H1 (cell line): ENCODE measurements at regions not wholly inside any gene's neighbourhood (a gene's known extent, or its start where the extent isn't known, plus 50 kb on each side); places are given as distances from the start of the nearest gene placed in this dataset.

ENCODE experiments used
- CTCF ChIA-PET: fragments of 300-600 bp; sonication (Branson Sonifier 250); formaldehyde crosslinking; loops from one replicate; lab custom pipeline; 2021; ENCODE audit not compliant: partially characterized antibody; lab: Charles Lee
- POLR2A ChIA-PET: fragments of 300-600 bp; sonication (Branson Sonifier 250); formaldehyde crosslinking; loops from one replicate; lab custom pipeline; 2021; ENCODE audit warnings: inconsistent platforms; ENCODE audit not compliant: partially characterized antibody; lab: Charles Lee
- DNase-seq, 2 experiments: peaks; one replicate each; pipeline versions ENCODE4 v3.0.0 to v3.0.0-alpha.2; 2010 to 2022; ENCODE audit warnings: low spot score in 2 of 2, low read depth in 1 of 2, mixed read lengths in 1 of 2
- FAIRE-seq: peaks from 2 replicates; lab custom pipeline; 2011; peaks lifted over from hg19 to GRCh38; lab: Jason Lieb, UNC
- H2AFZ ChIP-seq: 2 replicates; pipeline ENCODE4 v1.8.1; 2012; ENCODE audit warnings: low read length, inconsistent platforms
- H2AK5ac ChIP-seq: 2 replicates; pipeline ENCODE4 v1.6.1; 2013; ENCODE audit warnings: low read depth, low read length
- H2BK120ac ChIP-seq: replicated peaks from 2 replicates; pipeline ENCODE3; 2013; ENCODE audit warnings: low read depth, low read length, inconsistent platforms
- H2BK12ac ChIP-seq: 2 replicates; pipeline ENCODE4 v1.6.1; 2013; ENCODE audit warnings: low read depth, low read length
- H2BK15ac ChIP-seq: 2 replicates; pipeline ENCODE4 v1.6.1; 2013; ENCODE audit warnings: low read length
- H2BK20ac ChIP-seq: 2 replicates; pipeline ENCODE4 v1.6.1; 2013; ENCODE audit warnings: low read length
- H2BK5ac ChIP-seq: 2 replicates; pipeline ENCODE4 v1.6.1; 2013; ENCODE audit warnings: low read depth, low read length
- H3K14ac ChIP-seq: 2 replicates; pipeline ENCODE4 v1.6.1; 2013; ENCODE audit warnings: inconsistent platforms; ENCODE audit not compliant: insufficient read length
- H3K18ac ChIP-seq: 2 replicates; pipeline ENCODE4 v1.6.1; 2013; ENCODE audit warnings: low read length; ENCODE audit errors: extremely low read depth
- H3K23ac ChIP-seq: 2 replicates; pipeline ENCODE4 v1.6.1; 2013; ENCODE audit warnings: inconsistent platforms; ENCODE audit not compliant: insufficient read length
- H3K23me2 ChIP-seq: 2 replicates; pipeline ENCODE4 v1.6.1; 2013; ENCODE audit warnings: low read depth, low read length
- H3K27ac ChIP-seq: 2 replicates; pipeline ENCODE4 v1.6.1; 2011; ENCODE audit warnings: low read depth, low read length, inconsistent platforms
- H3K27me3 ChIP-seq, 4 experiments: replicated peaks in 1 of 4; 1 replicate in 1 of 4; 2 replicates in 3 of 4; pipeline versions ENCODE4 v1.6.1 to v1.8.1; 2011 to 2013; ENCODE audit warnings: low read length in 3 of 4, mild to moderate bottlenecking in 3 of 4, inconsistent platforms in 2 of 4, mixed read lengths in 2 of 4, moderate library complexity in 1 of 4; ENCODE audit not compliant: control insufficient read depth in 3 of 4, insufficient read depth in 3 of 4; ENCODE audit errors: extremely low read depth in 1 of 4
- H3K36me3 ChIP-seq, 4 experiments: 2 replicates each; pipeline versions ENCODE4 v1.6.1 to v1.8.1; 2011 to 2013; ENCODE audit warnings: mild to moderate bottlenecking in 4 of 4, low read length in 3 of 4, moderate library complexity in 2 of 4, control low read depth in 1 of 4, inconsistent platforms in 1 of 4; ENCODE audit not compliant: insufficient read depth in 4 of 4, control insufficient read depth in 2 of 4
- H3K4ac ChIP-seq: replicated peaks from 2 replicates; pipeline ENCODE3; 2013; ENCODE audit warnings: low read length, low read depth, mixed read lengths, inconsistent platforms; ENCODE audit not compliant: insufficient read length
- H3K4me1 ChIP-seq, 4 experiments: replicated peaks in 1 of 4; 1 replicate in 1 of 4; 2 replicates in 3 of 4; pipeline versions ENCODE4 v1.6.1 to v1.8.1; 2011 to 2013; ENCODE audit warnings: low read length in 3 of 4, inconsistent platforms in 2 of 4, mixed read lengths in 1 of 4; ENCODE audit not compliant: insufficient read depth in 4 of 4, control insufficient read depth in 3 of 4
- H3K4me2 ChIP-seq, 2 experiments: 2 replicates each; pipeline versions ENCODE4 v1.6.1 to v1.8.1; 2011 to 2013; ENCODE audit warnings: low read depth in 2 of 2, low read length in 2 of 2, control low read depth in 1 of 2, inconsistent platforms in 1 of 2, mild to moderate bottlenecking in 1 of 2; ENCODE audit not compliant: insufficient read depth in 1 of 2
- H3K4me3 ChIP-seq, 4 experiments: fragments of 200-600, 300-600 bp in 1 of 4; sonication (generic), shearing (Covaris generic), sonication (Bioruptor Twin) in 1 of 4; 2 replicates each; pipeline versions ENCODE4 v1.5.1 to v1.8.1; 2011 to 2016; ENCODE audit warnings: low read length in 4 of 4, low read depth in 3 of 4, control low read depth in 2 of 4, inconsistent platforms in 2 of 4, mild to moderate bottlenecking in 2 of 4, mixed read lengths in 1 of 4, moderate library complexity in 1 of 4; ENCODE audit not compliant: insufficient read depth in 2 of 4; ENCODE audit errors: extremely low read depth in 1 of 4
- H3K56ac ChIP-seq: replicated peaks from 2 replicates; pipeline ENCODE3; 2013; ENCODE audit warnings: low read depth, mild to moderate bottlenecking, mixed read lengths, low read length, inconsistent platforms; ENCODE audit not compliant: insufficient read length
- H3K79me1 ChIP-seq: 2 replicates; pipeline ENCODE4 v1.6.1; 2013; ENCODE audit warnings: low read depth, low read length, control low read depth
- H3K79me2 ChIP-seq, 2 experiments: 2 replicates each; pipeline versions ENCODE4 v1.6.1 to v1.8.1; 2012 to 2013; ENCODE audit warnings: low read length in 2 of 2, mild to moderate bottlenecking in 2 of 2, inconsistent platforms in 1 of 2; ENCODE audit not compliant: insufficient read depth in 2 of 2, control insufficient read depth in 1 of 2
- H3K9ac ChIP-seq, 4 experiments: replicated peaks in 1 of 4; 1 replicate in 1 of 4; 2 replicates in 3 of 4; pipeline versions ENCODE4 v1.6.1 to v1.8.1; 2011 to 2013; ENCODE audit warnings: low read depth in 3 of 4, low read length in 3 of 4, control low read depth in 2 of 4, mild to moderate bottlenecking in 2 of 4, moderate library complexity in 2 of 4, inconsistent platforms in 1 of 4; ENCODE audit errors: extremely low read depth in 1 of 4
- H3K9me3 ChIP-seq, 2 experiments: 2 replicates each; pipeline versions ENCODE4 v1.6.1 to v1.8.1; 2012 to 2013; ENCODE audit warnings: mild to moderate bottlenecking in 2 of 2, moderate library complexity in 2 of 2, control low read depth in 1 of 2, inconsistent platforms in 1 of 2, low read depth in 1 of 2, low read length in 1 of 2, mixed read lengths in 1 of 2; ENCODE audit not compliant: insufficient read depth in 2 of 2
- H4K20me1 ChIP-seq, 2 experiments: replicated peaks in 1 of 2; 2 replicates each; pipeline versions ENCODE3 to v1.8.1; 2011 to 2013; ENCODE audit warnings: inconsistent platforms in 2 of 2, low read length in 2 of 2, mild to moderate bottlenecking in 1 of 2; ENCODE audit not compliant: insufficient read depth in 2 of 2, control insufficient read depth in 1 of 2
- H4K5ac ChIP-seq: 2 replicates; pipeline ENCODE4 v1.6.1; 2013; ENCODE audit warnings: low read length, low read depth, mixed read lengths, inconsistent platforms; ENCODE audit not compliant: insufficient read length
- H4K8ac ChIP-seq: 2 replicates; pipeline ENCODE4 v1.8.0; 2013; ENCODE audit warnings: mild to moderate bottlenecking, moderate library complexity, low read length, inconsistent platforms; ENCODE audit not compliant: insufficient read depth; ENCODE audit errors: extremely low read depth
- H4K91ac ChIP-seq: replicated peaks from 2 replicates; pipeline ENCODE3; 2013; ENCODE audit warnings: low read length, mixed read lengths, inconsistent platforms; ENCODE audit not compliant: insufficient read length
- CBX5 ChIP-seq: fragments of 300-800, 300-1000 bp; sonication (generic); IDR thresholded peaks from 2 replicates; pipeline ENCODE4 v1.7.1; 2016; ENCODE audit warnings: antibody characterized with exemption, low read length, low read depth
- E2F6 ChIP-seq: IDR thresholded peaks from 2 replicates; pipeline ENCODE4 v1.6.1; 2012; ENCODE audit warnings: inconsistent platforms
- EP300 ChIP-seq, 2 experiments: IDR thresholded peaks; 1 replicate in 1 of 2; 2 replicates in 1 of 2; pipeline ENCODE4 v1.6.1; 2011 to 2012; ENCODE audit warnings: low read depth in 2 of 2, low read length in 2 of 2, mild to moderate bottlenecking in 2 of 2, borderline replicate concordance in 1 of 2, inconsistent platforms in 1 of 2, moderate library complexity in 1 of 2
- HDAC6 ChIP-seq: IDR thresholded peaks from one replicate; pipeline ENCODE4 v1.7.1; 2012; ENCODE audit warnings: low read depth, mild to moderate bottlenecking, inconsistent platforms, low read length, moderate library complexity
- MAX ChIP-seq: IDR thresholded peaks from 2 replicates; pipeline ENCODE4 v1.6.1; 2012; ENCODE audit warnings: inconsistent platforms
- RXRA ChIP-seq: IDR thresholded peaks from 2 replicates; pipeline ENCODE4 v1.6.1; 2011; ENCODE audit warnings: low read depth, mild to moderate bottlenecking, low read length, moderate library complexity; ENCODE audit not compliant: insufficient read depth
- SAP30 ChIP-seq: fragments of 300-600 bp; sonication (generic); IDR thresholded peaks from 2 replicates; pipeline ENCODE4 v1.7.1; 2012; ENCODE audit warnings: low read length, moderate library complexity, mild to moderate bottlenecking, inconsistent platforms; ENCODE audit not compliant: insufficient read depth, insufficient replicate concordance
- SIN3A ChIP-seq, 2 experiments: IDR thresholded peaks in 1 of 2; conservative IDR thresholded peaks in 1 of 2; 2 replicates each; pipeline ENCODE4 v1.6.1; 2011 to 2012; ENCODE audit warnings: low read length in 2 of 2, improper control_type of control experiment in 1 of 2, low read depth in 1 of 2, mild to moderate bottlenecking in 1 of 2
- SIRT6 ChIP-seq: IDR thresholded peaks from one replicate; pipeline ENCODE4 v1.7.1; 2012; ENCODE audit warnings: low read length, inconsistent platforms
- TAF1 ChIP-seq: IDR thresholded peaks from 2 replicates; pipeline ENCODE4 v1.6.1; 2011; ENCODE audit warnings: mild to moderate bottlenecking, low read depth, low read length
- TAF7 ChIP-seq: optimal IDR thresholded peaks from 2 replicates; pipeline ENCODE3; 2011; ENCODE audit warnings: low read depth, mild to moderate bottlenecking, inconsistent platforms, low read length, moderate library complexity, borderline replicate concordance
- TEAD4 ChIP-seq: IDR thresholded peaks from 2 replicates; pipeline ENCODE4 v1.6.1; 2012; ENCODE audit warnings: low read depth, low read length, inconsistent platforms, mixed read lengths
- WGBS, 2 experiments: shearing (Covaris generic) in 1 of 2; methylation state at CpG; one replicate each; pipeline versions ENCODE4 v1.1.6 to v1.1.7; 2013 to 2015; ENCODE audit warnings: low lambda C conversion rate in 2 of 2, mixed read lengths in 2 of 2, inconsistent platforms in 1 of 2, low coverage in 1 of 2, missing lambda C conversion rate in 1 of 2; ENCODE audit not compliant: insufficient replicate concordance in 2 of 2, insufficient coverage in 1 of 2, insufficient read length in 1 of 2; ENCODE audit errors: extremely low coverage in 1 of 2, missing lambda C conversion rate in 1 of 2; 5-methylcytosine and 5-hydroxymethylcytosine counted together

- H3K56ac ChIP-seq = no peak overlapping the region
- H3K4me2 ChIP-seq = no peak overlapping the region
- H3K79me1 ChIP-seq = no peaks in the 10 kb centered on the region
- 76% methylated on average over 3 of the region's 3 CpGs; no CpG with 5 or more reads in 1 of the 2 experiments for WGBS, 2 experiments
- no peaks in the 10 kb centered on the region for H3K23me2 ChIP-seq
- H3K9ac ChIP-seq = no peak overlapping the region
- no peak overlapping the region for H2BK120ac ChIP-seq
- no peak overlapping the region for H3K27ac ChIP-seq
- ChIA-PET CTCF (interaction anchor here (0.6 to 2.7 kb wide), 7 partner anchors 33 to 614 kb away, joined by 3 to 6 read pairs (median 4); no protein-coding TSS in a partner anchor), POLR2A (interaction anchor here (0.7 kb wide), 1 partner anchor 145 kb away, joined by 3 read pairs; no protein-coding TSS in a partner anchor)
- no peak overlapping the region for H4K91ac ChIP-seq
- no peak overlapping the region for H2BK15ac ChIP-seq
- no peak overlapping the region for H2BK20ac ChIP-seq
- DNase-seq (peak; percentile 19 to 35), FAIRE-seq (no peak)
- no peak overlapping the region for H3K4ac ChIP-seq
- no peak overlapping the region for H2BK5ac ChIP-seq
- H3K4me1 ChIP-seq = no peaks in the 10 kb centered on the region
- H4K20me1 ChIP-seq = no peaks in the 10 kb centered on the region
- no peaks in the 10 kb centered on the region; a peak in 1 of 4 replicates for H3K9me3 ChIP-seq
- no peak overlapping the region for H3K14ac ChIP-seq
- H3K27me3 ChIP-seq = no peaks in the 10 kb centered on the region
- no peak overlapping the region for H4K8ac ChIP-seq
- H2BK12ac ChIP-seq = no peak overlapping the region
- no peak overlapping the region for H2AFZ ChIP-seq
- H3K18ac ChIP-seq = no peak overlapping the region
- no peak overlapping the region for H2AK5ac ChIP-seq
- no peaks in the 10 kb centered on the region for H3K79me2 ChIP-seq
- no peak overlapping the region for H3K23ac ChIP-seq
- no peak overlapping the region for H4K5ac ChIP-seq
- H3K4me3 ChIP-seq = no peak overlapping the region
- H3K36me3 ChIP-seq = no peaks in the 10 kb centered on the region
- TF ChIP-seq HDAC6 (no peak), RXRA (no peak), SIN3A (conservative IDR thresholded peaks at IDR 0.05 in 1 of 2, IDR thresholded peaks at IDR 0.05 in 1 of 2; ENCODE audit: low read depth in 1 of 2, low read length in 2 of 2) (no peak), TAF1 (no peak), E2F6 (no peak), TEAD4 (no peak), CBX5 (no peak), SIRT6 (no peak), EP300 (IDR thresholded peaks at IDR 0.05; ENCODE audit: borderline replicate concordance in 1 of 2, low read depth in 2 of 2, low read length in 2 of 2) (no peak), SAP30 (no peak), MAX (no peak), TAF7 (no peak)
Observed at GRCh38 chr20:51169813-51170212, 146.9 kb upstream of the KCNG1 start.
